Effector memory CD8-positive, alpha-beta T cell (primary cell): ENCODE measurements at regions not wholly inside any gene's neighbourhood (a gene's known extent, or its start where the extent isn't known, plus 50 kb on each side); places are given as distances from the start of the nearest gene placed in this dataset.

Source experiments
- ATAC-seq: fragments of 150-1000 bp; cut with Tn5 transposase; replicated peaks from 2 replicates; pipeline ENCODE4 v1.10.0; 2021; ENCODE audit warnings: mild to moderate bottlenecking, moderate library complexity
- DNase-seq, 3 experiments: peaks; one replicate each; pipeline ENCODE4 v3.0.0; 2021
- H3K27ac Mint-ChIP-seq, 2 donors: one replicate each; pipeline ENCODE4 v1.8.0; 2022; ENCODE audit warnings: mild to moderate bottlenecking in 2 of 2, mixed read lengths in 2 of 2, moderate library complexity in 2 of 2
- H3K27me3 Mint-ChIP-seq, 2 donors: one replicate each; pipeline ENCODE4 v1.8.0; 2022; ENCODE audit warnings: mixed read lengths in 2 of 2
- H3K36me3 Mint-ChIP-seq: one replicate; pipeline ENCODE4 v1.8.0; 2022; ENCODE audit warnings: mild to moderate bottlenecking, moderate library complexity, mixed read lengths; ENCODE audit not compliant: insufficient read depth
- H3K4me1 Mint-ChIP-seq, 2 donors: one replicate each; pipeline ENCODE4 v1.8.0; 2022; ENCODE audit warnings: low read depth in 2 of 2, mixed read lengths in 2 of 2
- H3K4me3 Mint-ChIP-seq, 2 donors: one replicate each; pipeline ENCODE4 v1.8.0; 2022; ENCODE audit warnings: mild to moderate bottlenecking in 2 of 2, mixed read lengths in 2 of 2, moderate library complexity in 2 of 2
- H3K9me3 Mint-ChIP-seq, 2 donors: one replicate each; pipeline ENCODE4 v1.8.0; 2022; ENCODE audit warnings: mixed read lengths in 2 of 2

DNA sequence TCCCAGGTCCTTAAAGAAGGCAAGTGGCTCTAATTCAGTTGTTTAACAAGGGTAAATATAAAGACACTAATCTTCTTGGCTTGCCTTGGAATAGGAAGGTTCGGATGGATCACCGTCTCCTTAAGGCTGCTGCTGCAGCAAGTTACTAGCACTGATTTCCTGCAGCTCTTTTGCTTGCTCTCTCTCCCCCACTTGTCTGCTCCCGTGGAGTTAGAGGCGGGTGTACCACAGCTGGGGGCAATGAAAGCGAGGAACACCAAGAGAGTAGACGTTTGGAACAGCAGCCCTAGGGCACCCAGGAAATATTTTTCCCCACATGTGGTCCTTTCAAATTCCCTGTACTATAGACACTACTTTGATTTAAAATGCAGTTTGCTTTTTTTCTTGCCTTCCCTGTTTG, 202.2 kb downstream of the SH2D1A start:
- ATAC-seq (no peak), DNase-seq (no peak)
- Mint-ChIP-seq H3K4me3 (no peak overlapping the region), H3K27ac (no peak overlapping the region), H3K36me3 (peaks cover 2% of the 10 kb centered on the region), H3K9me3 (no peaks in the 10 kb centered on the region), H3K27me3 (no peaks in the 10 kb centered on the region), H3K4me1 (no peaks in the 10 kb centered on the region)

DNA sequence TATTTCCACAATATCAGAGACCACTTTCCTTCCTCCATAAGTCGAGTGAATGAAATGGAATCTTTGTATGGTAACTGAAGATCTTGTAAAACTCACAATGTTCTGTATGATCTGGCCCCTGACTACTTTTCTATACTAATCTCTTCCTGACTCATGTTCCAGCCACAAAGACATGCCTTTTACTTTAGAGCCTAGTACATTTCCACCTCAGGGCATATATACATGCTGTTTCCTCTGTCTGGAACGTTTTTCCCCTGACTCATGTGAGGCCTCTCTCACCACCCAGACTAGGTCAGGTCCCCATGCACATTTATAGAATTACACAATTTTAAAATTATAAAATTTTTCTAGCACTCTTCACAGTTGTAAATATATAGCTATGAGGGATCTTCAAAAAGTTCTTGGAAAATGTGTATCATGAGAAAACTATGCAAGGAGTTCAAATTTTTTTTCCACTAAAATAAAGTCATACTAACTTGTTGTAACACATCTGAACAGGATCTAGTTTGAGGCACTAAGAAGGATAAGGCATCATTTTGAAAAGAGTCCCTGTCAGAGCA, 208.8 kb downstream of the SH2D1A start:
- Mint-ChIP-seq H3K4me1 (no peaks in the 10 kb centered on the region), H3K4me3 (no peak overlapping the region), H3K36me3 (no peaks in the 10 kb centered on the region), H3K9me3 (no peaks in the 10 kb centered on the region), H3K27me3 (no peaks in the 10 kb centered on the region), H3K27ac (no peak overlapping the region)
- no peak for DNase-seq
- ATAC-seq: no peak

- Mint-ChIP-seq H3K4me3 (no peak overlapping the region), H3K4me1 (no peaks in the 10 kb centered on the region), H3K36me3 (peaks cover 4% of the 10 kb centered on the region), H3K9me3 (no peaks in the 10 kb centered on the region), H3K27ac (no peak overlapping the region), H3K27me3 (no peaks in the 10 kb centered on the region)
- ATAC-seq: no peak
- no peak for DNase-seq
Observed at GRCh38 chrX:124557976-124558375, 211.6 kb downstream of the SH2D1A start.

- H3K27me3 Mint-ChIP-seq: no peaks in the 10 kb centered on the region
- peaks cover 0 to 7% of the 10 kb centered on the region in 2 donors for H3K4me1 Mint-ChIP-seq
- no peak overlapping the region for H3K27ac Mint-ChIP-seq
- H3K4me3 Mint-ChIP-seq: no peak overlapping the region
- no peak for ATAC-seq
- H3K9me3 Mint-ChIP-seq: no peaks in the 10 kb centered on the region
- H3K36me3 Mint-ChIP-seq: no peaks in the 10 kb centered on the region
- no peak for DNase-seq
Observed at GRCh38 chrX:124573468-124573867, 227.1 kb downstream of the SH2D1A start.

GRCh38 chrX:124592744-124593143, 246.4 kb downstream of the SH2D1A start:
- Mint-ChIP-seq H3K9me3 (no peaks in the 10 kb centered on the region), H3K36me3 (no peaks in the 10 kb centered on the region), H3K27ac (no peak overlapping the region), H3K27me3 (no peaks in the 10 kb centered on the region), H3K4me3 (no peak overlapping the region), H3K4me1 (no peaks in the 10 kb centered on the region)
- no peak for ATAC-seq
- DNase-seq: no peak

GRCh38 chrX:124594017-124594651, 247.8 kb downstream of the SH2D1A start:
- no peaks in the 10 kb centered on the region for H3K36me3 Mint-ChIP-seq
- H3K4me3 Mint-ChIP-seq: no peak overlapping the region
- no peaks in the 10 kb centered on the region for H3K27me3 Mint-ChIP-seq
- H3K27ac Mint-ChIP-seq: no peak overlapping the region
- DNase-seq (no peak), ATAC-seq (no peak)
- H3K4me1 Mint-ChIP-seq: no peaks in the 10 kb centered on the region
- H3K9me3 Mint-ChIP-seq: no peaks in the 10 kb centered on the region

- no peak for ATAC-seq
Observed at GRCh38 chrX:124605511-124605910, 259.1 kb downstream of the SH2D1A start.

GRCh38 chrX:124606724-124607123, 260.4 kb downstream of the SH2D1A start:
- ATAC-seq: no peak
- DNase-seq: no peak
- Mint-ChIP-seq H3K4me3 (no peak overlapping the region), H3K36me3 (no peaks in the 10 kb centered on the region), H3K27ac (no peak overlapping the region), H3K27me3 (no peaks in the 10 kb centered on the region), H3K4me1 (no peaks in the 10 kb centered on the region), H3K9me3 (no peaks in the 10 kb centered on the region)

More at GRCh38 chrX:124605511-124605910, 259.1 kb downstream of the SH2D1A start:
- peaks cover 0 to 3% of the 10 kb centered on the region in 2 donors for H3K4me1 Mint-ChIP-seq
- H3K36me3 Mint-ChIP-seq: no peaks in the 10 kb centered on the region
- H3K27me3 Mint-ChIP-seq: no peaks in the 10 kb centered on the region
- no peak overlapping the region for H3K4me3 Mint-ChIP-seq
- no peaks in the 10 kb centered on the region for H3K9me3 Mint-ChIP-seq
- no peak for DNase-seq
- no peak overlapping the region for H3K27ac Mint-ChIP-seq

DNA sequence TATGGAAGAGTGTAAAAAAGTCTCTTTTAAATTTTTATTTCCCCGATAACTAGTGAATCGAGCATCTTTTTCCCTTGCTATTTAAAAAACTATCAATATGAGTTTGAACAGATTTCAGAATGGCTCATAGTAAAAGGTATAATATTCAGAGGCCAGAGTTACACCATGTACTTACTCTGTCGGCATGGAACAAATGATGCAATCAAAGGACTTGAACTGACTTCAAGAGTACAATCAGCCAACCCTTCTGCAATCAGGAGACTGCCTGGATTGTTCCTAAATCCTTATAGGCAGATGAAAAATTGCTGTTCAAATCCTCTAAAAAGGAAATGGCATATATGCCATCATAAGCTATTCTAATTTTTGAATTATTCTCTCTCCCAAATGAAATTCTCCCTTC, 273.3 kb downstream of the SH2D1A start:
- H3K27me3 Mint-ChIP-seq: no peaks in the 10 kb centered on the region
- ATAC-seq: no peak
- DNase-seq: no peak
- H3K4me1 Mint-ChIP-seq: no peaks in the 10 kb centered on the region
- no peaks in the 10 kb centered on the region for H3K9me3 Mint-ChIP-seq
- no peaks in the 10 kb centered on the region for H3K36me3 Mint-ChIP-seq
- no peak overlapping the region for H3K27ac Mint-ChIP-seq
- H3K4me3 Mint-ChIP-seq: no peak overlapping the region

DNA sequence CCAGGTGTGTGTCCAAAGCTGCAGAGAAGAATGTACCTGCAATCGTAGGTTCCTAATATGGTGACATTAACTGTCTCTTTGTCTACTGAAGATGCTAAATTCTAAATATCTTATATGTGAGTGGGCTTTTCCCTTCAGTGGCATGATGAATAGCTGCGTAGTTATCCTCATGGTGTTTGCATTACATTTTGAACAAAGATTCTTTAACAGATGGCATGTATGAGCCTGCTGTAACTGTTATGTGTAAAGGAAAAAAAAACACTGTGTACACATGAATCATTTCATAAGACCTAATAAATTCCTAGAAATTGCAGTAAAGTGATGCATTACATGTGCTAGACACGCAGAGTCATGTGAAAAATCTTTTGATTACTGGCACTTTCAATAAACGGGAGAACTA, 288.0 kb downstream of the SH2D1A start:
- H3K27ac Mint-ChIP-seq: no peak overlapping the region
- H3K4me3 Mint-ChIP-seq: no peak overlapping the region
- no peaks in the 10 kb centered on the region for H3K4me1 Mint-ChIP-seq
- DNase-seq (no peak), ATAC-seq (no peak)
- H3K27me3 Mint-ChIP-seq: no peaks in the 10 kb centered on the region
- no peaks in the 10 kb centered on the region for H3K9me3 Mint-ChIP-seq
- H3K36me3 Mint-ChIP-seq: no peaks in the 10 kb centered on the region

GRCh38 chrX:124641737-124642491, 295.6 kb downstream of the SH2D1A start:
- Mint-ChIP-seq H3K27me3 (no peaks in the 10 kb centered on the region), H3K9me3 (no peaks in the 10 kb centered on the region), H3K27ac (no peak overlapping the region), H3K4me1 (peaks cover 4 to 14% of the 10 kb centered on the region in 2 donors), H3K36me3 (no peaks in the 10 kb centered on the region), H3K4me3 (peak overlapping the region; percentile 24 to 35)
- ATAC-seq (peak; percentile 95), DNase-seq (peak in 2 of 3 experiments; percentile 0)

- Mint-ChIP-seq H3K4me3 (no peak overlapping the region), H3K4me1 (peaks cover 2 to 9% of the 10 kb centered on the region in 2 donors), H3K27me3 (no peaks in the 10 kb centered on the region), H3K36me3 (no peaks in the 10 kb centered on the region), H3K27ac (no peak overlapping the region), H3K9me3 (no peaks in the 10 kb centered on the region)
- DNase-seq (no peak), ATAC-seq (no peak)
Observed at GRCh38 chrX:124646403-124646802, 300.0 kb downstream of the SH2D1A start.

DNA sequence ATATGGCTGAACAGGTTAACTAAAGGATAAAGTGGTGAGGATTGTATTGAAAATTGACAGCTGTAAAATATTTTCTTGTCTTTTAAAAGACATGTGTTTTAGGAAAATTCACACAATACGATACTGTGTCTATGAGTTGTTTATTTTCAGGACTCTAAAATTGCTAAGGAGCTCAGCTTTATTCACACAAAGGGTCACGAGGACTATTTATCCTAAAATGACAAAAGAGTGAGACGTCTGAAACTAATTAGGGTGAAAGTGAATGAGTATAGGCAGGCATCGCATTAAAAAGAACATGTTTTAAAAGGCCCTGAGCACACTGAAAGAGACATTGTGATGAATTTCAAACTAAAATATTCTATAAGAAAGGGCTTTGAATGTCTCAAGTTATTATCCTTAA, 304.7 kb downstream of the SH2D1A start:
- ATAC-seq (no peak), DNase-seq (no peak)
- Mint-ChIP-seq H3K4me1 (no peaks in the 10 kb centered on the region), H3K4me3 (no peak overlapping the region), H3K36me3 (no peaks in the 10 kb centered on the region), H3K9me3 (no peaks in the 10 kb centered on the region), H3K27ac (no peak overlapping the region), H3K27me3 (no peaks in the 10 kb centered on the region)
